ENCODE measurements at regions not wholly inside any gene's neighbourhood (a gene's known extent, or its start where the extent isn't known, plus 50 kb on each side); places are given as distances from the start of the nearest gene placed in this dataset.

DNA sequence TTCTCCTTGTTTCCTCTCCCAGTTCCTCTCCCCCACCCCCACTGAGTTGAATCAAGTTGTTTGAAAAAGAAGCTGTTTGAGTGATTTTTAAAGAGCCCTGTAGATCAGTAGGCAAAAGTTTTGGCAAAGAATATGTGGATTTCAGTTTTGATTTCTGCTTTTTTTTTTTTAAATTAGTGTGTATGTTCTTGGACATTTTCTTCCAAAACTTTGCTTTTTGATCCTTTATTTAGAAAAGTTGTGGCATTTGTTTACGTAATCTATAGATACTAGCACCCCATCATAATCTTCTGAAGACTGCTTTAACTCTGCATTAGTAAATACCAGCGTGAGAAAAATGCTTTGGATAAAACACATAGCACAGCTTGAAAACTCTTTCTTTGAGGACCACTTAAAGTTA, 190.3 kb upstream of the SEL1L start:
- TF ChIP-seq, protein P1, sequence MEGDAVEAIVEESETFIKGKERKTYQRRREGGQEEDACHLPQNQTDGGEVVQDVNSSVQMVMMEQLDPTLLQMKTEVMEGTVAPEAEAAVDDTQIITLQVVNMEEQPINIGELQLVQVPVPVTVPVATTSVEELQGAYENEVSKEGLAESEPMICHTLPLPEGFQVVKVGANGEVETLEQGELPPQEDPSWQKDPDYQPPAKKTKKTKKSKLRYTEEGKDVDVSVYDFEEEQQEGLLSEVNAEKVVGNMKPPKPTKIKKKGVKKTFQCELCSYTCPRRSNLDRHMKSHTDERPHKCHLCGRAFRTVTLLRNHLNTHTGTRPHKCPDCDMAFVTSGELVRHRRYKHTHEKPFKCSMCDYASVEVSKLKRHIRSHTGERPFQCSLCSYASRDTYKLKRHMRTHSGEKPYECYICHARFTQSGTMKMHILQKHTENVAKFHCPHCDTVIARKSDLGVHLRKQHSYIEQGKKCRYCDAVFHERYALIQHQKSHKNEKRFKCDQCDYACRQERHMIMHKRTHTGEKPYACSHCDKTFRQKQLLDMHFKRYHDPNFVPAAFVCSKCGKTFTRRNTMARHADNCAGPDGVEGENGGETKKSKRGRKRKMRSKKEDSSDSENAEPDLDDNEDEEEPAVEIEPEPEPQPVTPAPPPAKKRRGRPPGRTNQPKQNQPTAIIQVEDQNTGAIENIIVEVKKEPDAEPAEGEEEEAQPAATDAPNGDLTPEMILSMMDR (IDR thresholded peaks at IDR 0.05): no peak
- no peak for TF ChIP-seq POLR2AphosphoS5 (IDR thresholded peaks at IDR 0.05)
- TF ChIP-seq POLR2A (IDR thresholded peaks at IDR 0.05): no peak

Measured in sigmoid colon (tissue), 4 donors.